Glomerular endothelial cell (primary cell): ENCODE measurements at regions not wholly inside any gene's neighbourhood (a gene's known extent, or its start where the extent isn't known, plus 50 kb on each side); places are given as distances from the start of the nearest gene placed in this dataset.

ENCODE experiments used
- DNase-seq: peaks from one replicate; pipeline ENCODE4 v3.0.0-alpha.2; 2011; ENCODE audit warnings: low read depth, low spot score; ENCODE audit errors: extremely low read depth

DNA sequence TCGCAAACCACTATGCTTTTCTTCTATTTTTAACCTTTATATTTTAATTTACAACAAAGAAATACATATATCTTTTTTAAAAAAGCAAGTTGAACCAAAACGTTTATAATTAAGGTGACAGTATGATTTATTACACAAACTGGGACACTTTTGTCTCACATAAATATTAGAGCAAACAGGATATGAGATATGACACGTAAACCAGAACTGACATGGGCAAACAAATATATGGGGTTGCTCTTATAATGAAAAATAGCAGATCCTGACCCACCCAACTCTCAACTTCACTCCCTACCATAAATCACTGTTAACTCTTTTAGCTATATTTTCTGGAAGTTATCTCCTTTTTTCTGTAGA lies 177.0 kb upstream of the EDNRA start:
- DNase-seq = no peak

DNA sequence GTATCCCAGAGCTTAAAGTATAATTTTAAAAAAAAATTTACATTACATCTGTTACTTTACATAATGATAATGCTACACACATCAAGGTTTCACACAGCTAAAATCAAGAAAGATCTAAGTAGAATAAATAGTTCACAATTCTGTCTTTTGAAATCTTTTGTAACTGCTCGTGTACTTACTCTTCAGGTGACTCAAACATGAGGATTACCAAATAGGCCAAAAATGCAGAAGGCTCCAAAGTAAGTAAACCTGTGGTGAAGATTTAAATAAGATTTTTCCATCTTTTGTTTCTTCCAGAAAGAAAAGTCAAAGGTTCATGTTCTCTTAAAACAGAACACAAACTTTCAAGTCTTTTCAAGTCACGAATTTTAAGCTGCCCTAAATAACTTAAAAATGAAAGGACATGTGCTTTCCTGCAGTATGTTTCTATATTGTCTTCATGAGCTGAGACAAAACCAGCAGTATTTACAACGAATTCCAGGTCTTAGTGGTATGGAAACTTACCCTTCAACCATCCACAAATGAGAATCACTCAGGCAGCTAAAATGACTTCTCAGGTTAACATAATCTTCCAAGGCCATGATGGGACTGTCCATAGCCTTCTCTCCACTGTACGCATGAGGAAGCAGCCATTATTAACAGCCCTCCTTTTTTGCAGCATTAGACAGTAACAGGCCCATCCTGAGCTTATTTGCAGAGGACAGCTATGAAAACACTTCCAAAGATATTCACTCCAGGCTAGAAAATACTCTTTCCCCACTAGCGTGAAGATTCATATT lies 172.8 kb upstream of the EDNRA start:
- no peak for DNase-seq

DNA sequence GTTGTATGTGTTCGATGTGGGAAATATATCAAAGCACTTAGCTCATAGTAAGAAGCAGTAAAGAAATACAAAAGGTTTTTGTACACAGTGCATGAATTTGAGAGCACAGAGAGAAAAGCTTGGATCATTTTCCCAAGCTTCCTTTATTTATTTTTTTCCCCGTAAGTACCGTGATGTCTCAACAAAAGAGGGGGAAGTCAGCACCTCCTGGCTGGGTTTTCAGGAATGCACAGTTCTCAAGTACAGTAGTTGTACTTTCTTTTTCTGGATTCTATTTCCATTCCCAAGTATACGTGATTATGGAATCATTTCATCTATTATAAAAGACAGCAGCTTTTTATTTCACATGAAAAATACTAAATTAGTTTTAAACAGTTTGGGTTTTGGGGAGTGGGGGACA lies 171.5 kb upstream of the EDNRA start:
- no peak for DNase-seq

DNA sequence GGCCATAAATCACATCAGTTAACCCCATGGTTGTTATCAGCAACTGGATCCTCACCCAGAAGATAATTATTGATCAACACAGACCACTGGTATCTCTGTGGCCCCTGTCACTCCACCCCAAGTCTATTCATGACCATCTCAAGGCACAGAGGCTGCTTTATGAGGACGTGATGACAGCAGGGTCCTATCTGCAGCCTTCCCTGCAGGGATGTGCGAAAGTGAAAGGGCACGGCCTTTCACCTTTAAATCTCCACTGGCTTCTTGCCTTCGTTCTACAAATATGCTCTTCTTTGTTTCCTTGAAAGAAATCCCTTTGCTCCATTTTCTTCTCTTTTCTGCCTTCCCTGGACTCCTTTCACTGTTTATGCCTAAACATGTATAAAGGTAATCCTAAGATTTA lies 170.6 kb upstream of the EDNRA start:
- DNase-seq = no peak

DNA sequence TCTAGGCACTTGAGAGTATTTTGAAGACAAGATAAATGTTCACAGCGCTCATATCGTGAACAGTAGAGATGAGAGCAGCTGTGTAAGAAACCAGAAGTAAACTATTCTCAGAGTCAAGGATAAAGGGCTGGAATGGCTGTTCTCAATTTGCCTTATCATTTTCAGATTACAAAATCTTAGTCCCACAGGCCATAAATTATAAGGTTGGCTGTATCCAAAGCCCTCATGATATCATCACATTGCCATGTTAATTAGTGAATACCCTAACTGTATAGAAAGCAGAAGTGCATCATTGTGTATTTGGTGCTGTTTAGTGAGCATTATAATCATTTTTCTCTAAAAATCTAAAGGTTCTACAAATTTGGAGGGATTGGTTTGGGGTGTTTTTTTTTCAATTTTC lies 168.9 kb upstream of the EDNRA start:
- no peak for DNase-seq

DNA sequence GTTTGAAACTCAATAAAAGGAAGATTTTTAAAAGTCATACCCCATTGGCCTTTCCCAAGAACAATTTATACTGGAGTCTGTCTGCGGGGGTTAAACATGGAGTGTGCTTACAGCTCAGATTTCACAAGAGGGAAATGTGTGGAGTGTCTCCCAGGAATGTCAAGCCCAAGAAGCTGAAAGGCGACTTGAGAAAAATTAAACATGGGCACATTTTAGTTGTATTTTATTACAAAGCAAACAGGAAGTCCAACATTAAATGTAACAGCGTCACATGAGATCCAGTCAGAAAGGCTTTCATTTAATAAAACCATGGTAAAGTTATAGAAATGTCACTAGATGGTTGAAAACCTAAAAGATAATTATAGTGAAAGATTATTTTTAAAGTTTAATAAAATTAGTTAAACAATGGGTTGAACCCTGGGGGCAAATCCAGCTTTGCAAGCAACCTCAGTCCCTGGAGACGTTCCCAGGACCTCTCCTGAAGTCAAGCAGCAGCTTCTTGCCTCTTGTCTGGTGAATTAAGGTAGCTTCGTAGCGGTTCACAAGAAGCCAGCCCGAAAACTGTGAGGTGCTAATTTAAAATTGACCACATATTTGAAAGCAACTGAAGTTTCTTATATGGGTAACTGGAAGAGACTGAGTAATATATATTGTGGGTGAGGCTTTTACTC lies 168.4 kb upstream of the EDNRA start:
- DNase-seq = no peak

DNA sequence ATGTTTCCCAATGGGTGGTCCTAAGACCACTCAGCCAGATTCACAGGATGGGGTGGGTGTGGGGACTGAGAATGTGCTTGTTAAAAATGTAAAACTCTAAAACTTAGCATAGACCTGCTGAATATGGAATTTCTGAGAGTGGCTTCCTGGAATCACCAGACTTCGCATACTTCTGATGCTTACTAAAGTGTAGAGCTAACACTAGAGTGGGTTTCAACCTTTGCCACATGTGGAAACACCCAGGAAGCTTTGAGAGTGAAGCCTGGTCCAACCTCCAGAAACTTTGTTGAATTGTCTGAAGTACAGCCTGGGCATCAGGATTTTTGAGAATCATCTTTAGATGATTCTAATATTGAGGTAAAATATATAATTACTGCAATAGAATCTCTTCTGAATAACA lies 167.8 kb upstream of the EDNRA start:
- DNase-seq = no peak

DNA sequence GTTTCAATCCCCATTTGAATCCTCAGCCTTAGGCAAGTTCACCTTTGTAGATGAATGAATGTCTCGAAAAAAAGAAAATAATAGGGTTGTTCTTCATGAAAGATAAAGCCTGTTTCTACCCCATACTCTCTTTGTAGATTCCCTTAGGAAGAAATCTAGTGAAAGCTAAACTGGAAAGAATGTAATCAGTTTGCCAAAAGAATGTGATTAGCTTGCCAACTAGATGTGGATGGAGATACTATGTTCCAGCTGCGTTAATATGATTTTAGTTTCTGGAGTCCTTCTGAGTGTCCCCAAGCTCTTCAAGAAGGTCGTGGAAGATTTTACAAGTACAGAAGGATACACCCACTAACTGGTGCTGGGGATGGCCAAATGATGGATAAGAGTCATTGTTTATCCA lies 162.3 kb upstream of the EDNRA start:
- no peak for DNase-seq

DNA sequence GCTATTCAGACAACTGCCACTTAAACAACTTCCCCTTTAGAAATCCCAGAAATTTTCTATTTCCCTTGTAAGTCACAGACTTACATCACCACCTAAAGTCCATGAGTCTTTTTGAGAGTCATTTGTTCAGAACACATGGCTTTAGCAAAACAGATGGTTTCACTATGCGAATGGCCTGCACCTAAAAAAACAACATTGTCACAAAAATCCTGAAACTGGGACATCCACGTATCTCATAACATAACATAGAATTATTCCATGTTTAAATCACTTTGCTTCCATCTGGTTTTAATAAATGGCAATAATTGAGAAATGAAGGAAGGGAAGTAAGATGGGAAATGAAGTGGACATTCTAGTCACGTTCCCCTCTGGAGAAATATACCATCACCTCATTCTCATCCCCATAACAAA lies 155.3 kb upstream of the EDNRA start:
- no peak for DNase-seq

DNA sequence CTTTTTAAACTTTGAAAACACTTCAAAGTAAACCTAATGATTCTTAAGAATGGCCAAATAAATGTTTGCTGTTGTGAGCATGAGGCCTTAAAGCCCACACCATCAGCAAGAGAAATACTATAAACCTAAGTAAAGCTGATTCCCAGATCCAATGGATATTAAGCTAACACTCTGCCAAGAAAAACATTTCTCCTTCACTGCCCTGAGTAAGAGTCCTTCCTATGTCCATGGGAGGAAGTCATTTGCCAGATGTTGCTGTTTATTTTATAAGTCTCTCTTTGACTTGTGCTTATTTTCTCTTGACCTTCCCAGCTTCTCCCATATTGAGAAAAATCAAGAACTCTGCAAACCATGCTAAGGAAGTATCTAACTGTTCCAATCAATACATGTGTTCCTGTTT lies 154.3 kb upstream of the EDNRA start:
- peak; percentile 37 for DNase-seq

DNA sequence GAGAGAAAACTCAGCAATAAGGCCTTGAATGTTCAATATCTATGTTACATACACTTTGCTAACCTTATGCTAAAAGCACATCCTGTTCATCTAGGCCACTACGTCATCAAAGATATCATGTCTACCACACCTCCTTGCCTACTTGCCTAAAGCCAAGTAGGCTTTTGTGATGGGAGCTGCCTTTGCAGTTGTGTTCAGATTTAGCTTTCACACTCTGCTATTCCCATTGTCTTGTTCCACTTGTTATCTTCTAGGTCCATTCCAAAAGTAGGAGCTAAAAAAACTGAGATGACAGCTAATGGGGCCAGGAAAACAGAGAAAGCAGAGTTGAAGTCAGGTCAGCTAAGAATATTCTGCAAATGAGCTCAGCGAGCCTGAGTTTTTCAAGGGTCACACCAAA lies 153.6 kb upstream of the EDNRA start:
- no peak for DNase-seq

DNA sequence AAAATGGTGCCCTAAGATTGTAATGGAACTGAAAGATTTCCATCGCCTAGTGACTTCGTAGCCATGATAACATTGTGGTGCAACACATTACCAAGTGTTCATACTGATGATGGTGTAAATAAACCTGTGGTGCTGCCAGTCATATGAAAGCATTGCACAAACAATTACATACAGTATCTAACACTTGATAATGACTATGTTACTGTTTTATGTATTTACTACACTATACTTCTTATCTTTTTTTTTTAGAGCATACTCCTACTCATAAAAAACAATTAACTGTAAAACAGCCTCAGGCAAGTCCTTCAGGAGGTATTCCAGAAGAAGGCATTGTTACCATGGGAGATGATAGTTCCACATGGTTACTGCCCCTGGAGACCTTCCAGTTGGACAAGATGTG lies 152.7 kb upstream of the EDNRA start:
- no peak for DNase-seq

DNA sequence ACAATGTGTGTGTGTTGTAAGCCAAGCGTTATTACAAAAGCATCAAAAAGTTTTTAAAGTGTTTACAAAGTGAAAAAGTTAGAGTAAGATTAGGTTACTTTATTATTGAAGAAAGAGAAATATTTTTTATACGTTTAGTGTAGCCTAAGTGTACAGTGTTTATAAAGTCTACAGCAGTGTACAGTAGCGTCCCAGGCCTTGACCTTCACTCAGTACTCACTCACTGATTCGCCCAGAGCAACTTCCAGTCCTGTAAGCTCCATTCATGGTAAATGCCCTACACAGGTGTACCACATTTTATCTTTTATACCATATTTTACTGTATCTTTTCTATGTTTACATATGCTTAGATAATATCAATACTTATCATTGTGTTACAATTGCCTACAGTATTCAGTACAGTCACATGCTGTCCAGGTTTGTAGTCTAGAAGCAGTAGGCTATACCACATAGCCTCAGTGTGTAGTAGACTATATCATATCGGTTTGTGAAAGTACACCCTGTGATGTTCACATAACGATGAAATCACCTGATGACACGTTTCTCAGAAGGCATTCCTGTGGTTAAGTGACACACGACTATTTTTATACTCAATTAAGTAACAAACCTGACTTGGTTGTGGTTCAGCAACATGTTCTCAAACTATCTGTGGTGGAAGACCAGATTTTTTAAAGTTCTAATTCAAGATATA lies 152.0 kb upstream of the EDNRA start:
- DNase-seq = no peak

DNA sequence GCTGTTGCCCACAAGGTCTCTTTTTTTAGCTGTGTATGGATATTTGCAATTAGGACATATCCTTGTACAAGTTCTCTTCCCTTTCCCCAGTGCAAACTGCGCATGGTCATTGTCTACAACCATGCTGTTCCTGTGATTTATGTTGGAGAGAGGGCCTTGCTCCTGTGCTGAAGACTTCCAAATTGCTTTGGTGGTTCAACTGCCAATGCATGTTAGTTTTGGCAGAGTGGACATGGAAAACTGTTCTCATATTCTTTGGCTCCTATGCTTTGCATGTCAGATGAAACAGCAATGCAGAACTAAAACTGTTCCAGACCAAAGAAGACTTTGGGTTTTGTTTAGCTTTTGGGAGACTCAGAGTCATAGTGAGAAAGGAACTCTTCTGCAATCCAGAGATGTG lies 148.8 kb upstream of the EDNRA start:
- DNase-seq = no peak

DNA sequence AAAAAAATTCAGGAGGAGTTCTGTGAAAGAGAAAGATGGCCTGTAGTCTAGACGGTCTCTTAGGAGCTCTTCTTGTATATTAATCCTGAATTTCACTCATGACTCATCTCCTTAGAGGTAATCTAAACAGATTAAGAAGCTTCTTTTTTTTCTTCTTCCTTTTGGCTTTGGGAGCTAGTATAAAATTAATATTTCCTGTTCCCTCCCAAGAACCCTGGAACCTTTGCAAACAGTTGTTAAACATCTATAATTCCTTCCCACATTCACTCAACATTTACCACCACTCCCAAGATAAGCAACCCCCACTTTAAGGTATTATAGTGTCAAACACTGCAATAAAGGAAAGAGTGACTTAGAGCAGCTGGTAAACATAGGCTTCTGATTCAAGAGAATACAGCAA lies 146.4 kb upstream of the EDNRA start:
- no peak for DNase-seq

DNA sequence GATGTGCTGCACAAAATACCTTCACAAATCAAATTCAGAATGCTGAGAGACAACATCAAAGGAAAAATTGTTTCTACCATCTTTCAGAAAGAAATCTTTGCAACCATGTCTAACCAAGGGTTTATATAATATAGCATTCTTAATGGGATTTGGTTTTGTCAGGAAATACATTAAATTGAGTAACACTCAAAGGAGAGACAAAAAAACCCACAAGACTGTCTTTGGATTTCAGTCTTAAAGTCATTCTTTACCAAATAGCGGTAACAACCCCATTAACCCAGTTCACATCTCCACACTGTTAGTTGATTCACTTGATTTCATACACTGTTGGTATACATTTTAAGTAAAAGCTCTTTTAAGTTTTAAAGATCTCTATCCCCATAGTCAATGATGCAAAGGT lies 145.7 kb upstream of the EDNRA start:
- DNase-seq = no peak

DNA sequence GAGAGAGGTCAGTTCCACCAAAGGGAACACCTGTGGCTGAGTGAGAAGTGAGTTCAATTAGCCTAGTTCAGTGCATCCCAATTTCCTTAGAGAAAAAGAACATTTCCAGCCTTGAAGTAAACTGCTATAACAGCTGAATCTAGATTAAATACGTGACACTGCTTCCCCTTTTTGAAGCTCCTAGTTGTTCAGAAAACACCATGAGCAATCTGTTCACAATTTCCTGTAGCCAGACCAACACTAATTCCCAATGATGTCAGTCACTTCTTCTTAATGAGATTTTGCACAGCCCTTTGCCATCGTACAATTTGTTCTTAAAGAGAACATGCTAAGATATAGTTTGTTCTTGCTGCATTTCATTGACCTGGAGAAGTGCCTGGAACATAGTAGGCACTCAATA lies 144.6 kb upstream of the EDNRA start:
- DNase-seq = peak; percentile 50

DNA sequence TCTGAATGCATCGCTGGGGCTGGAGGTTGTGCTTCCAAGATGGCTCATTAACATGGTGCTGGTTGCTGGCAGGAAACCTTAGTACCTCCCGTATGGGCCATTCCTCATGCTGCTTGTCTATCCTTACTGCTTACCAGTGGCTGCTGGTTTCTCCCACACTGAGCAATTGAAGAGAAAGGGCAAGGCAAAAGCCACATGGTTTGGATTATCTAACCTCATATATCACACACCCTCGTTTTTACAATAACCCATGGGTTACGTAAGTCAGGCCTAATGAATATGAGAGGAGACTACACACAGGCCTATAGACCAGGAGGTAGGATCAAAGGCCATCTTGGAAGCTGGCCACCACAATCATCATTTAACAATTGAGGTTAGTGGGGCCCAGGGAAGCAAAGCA lies 141.8 kb upstream of the EDNRA start:
- DNase-seq = no peak

DNA sequence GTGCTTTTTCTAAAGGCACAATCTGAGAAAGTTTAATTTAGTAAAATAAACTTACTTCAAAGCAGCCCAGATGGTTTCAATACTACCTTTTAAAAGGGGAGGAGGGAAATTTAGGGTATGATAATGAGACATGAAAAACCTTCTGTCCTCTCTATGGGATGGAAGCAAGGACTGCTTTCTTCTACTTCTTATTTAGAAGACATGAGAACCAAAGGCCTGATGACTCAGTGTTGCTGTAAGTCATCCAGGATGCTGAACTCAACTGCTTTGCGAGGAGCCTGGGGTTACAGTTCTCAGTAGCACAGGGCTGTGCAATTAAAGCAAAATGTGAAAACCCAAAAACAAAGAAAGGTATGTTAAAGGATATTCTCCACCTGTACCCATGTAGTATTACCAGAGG lies 140.8 kb upstream of the EDNRA start:
- no peak for DNase-seq

DNA sequence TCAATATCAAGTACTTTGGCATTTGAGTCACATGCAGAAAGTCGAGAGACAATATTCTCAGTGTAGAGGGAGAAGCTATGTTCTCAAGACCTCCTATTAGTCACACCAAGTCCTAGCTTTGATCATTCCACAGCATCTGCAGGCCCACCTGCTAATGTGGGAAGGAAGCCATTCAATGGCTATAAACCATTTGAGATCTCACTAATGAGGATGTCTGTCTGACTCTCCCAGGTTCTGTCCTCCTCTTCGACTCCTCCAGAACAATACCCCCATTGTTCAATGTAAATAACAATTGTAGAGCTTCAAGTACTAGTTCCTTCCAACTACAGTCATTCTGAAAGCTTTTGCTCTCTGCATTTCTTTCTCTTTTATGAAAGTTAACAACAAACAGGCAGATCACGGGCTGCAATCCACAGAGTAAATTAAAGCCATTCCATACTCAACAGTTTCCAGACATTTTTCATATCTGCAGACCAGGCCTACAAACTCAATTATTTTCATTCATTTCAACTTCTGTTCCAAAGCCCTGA lies 140.2 kb upstream of the EDNRA start:
- DNase-seq = no peak

DNA sequence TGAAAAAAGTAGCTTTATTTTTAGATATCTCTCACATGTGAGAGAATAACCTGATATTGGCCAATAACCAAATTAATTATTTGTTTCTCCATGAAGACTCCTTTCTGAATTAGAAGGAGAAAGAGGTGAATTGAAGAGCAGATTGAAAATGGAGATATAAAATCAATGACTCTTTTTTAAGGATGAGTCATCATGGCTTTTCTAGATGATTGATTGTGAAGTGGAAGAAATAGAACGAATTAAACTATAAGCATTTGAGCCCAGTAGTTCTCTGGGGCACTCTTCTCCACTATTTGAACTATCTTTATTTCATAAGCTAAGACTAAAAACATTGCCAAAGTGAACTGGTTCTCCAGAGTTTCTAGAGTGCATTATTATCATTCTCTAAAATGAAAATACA lies 137.2 kb upstream of the EDNRA start:
- DNase-seq = no peak

DNA sequence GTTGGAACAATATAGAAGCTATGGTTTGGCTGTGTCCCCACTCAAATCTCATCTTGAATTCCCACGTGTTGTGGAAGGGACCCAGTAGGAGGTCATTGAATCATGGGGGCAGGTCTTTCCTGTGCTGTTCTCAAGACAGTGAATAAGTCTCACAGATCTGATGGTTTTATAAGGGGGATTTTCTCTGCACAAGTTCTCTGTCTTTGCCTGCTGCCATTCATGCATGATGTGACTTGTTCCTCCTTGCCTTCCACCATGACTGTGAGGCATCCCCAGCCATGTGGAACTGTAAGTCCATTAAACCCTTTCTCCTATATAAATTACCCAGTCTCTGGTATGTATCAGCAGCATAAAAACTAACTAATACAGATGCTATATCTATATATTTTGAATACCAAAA lies 135.2 kb upstream of the EDNRA start:
- no peak for DNase-seq
